ENCODE measurements at regions not wholly inside any gene's neighbourhood (a gene's known extent, or its start where the extent isn't known, plus 50 kb on each side); places are given as distances from the start of the nearest gene placed in this dataset.

GRCh38 chr9:38229504-38230155 lies 160.6 kb upstream of the SHB start (continued):
- TF ChIP-seq, protein P1, sequence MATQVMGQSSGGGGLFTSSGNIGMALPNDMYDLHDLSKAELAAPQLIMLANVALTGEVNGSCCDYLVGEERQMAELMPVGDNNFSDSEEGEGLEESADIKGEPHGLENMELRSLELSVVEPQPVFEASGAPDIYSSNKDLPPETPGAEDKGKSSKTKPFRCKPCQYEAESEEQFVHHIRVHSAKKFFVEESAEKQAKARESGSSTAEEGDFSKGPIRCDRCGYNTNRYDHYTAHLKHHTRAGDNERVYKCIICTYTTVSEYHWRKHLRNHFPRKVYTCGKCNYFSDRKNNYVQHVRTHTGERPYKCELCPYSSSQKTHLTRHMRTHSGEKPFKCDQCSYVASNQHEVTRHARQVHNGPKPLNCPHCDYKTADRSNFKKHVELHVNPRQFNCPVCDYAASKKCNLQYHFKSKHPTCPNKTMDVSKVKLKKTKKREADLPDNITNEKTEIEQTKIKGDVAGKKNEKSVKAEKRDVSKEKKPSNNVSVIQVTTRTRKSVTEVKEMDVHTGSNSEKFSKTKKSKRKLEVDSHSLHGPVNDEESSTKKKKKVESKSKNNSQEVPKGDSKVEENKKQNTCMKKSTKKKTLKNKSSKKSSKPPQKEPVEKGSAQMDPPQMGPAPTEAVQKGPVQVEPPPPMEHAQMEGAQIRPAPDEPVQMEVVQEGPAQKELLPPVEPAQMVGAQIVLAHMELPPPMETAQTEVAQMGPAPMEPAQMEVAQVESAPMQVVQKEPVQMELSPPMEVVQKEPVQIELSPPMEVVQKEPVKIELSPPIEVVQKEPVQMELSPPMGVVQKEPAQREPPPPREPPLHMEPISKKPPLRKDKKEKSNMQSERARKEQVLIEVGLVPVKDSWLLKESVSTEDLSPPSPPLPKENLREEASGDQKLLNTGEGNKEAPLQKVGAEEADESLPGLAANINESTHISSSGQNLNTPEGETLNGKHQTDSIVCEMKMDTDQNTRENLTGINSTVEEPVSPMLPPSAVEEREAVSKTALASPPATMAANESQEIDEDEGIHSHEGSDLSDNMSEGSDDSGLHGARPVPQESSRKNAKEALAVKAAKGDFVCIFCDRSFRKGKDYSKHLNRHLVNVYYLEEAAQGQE (IDR thresholded peaks at IDR 0.05; ENCODE audit: unreplicated experiment) = no peak
- no peak for TF ChIP-seq JUNB (IDR thresholded peaks at IDR 0.05; ENCODE audit: unreplicated experiment)
- TF ChIP-seq NANOG (IDR thresholded peaks at IDR 0.05; ENCODE audit: borderline replicate concordance) = no peak
- TF ChIP-seq ZNF114 (CRISPR knock-in tag; IDR thresholded peaks at IDR 0.05) = no peak

- Histone ChIP-seq H3F3A (replicated peaks; ENCODE audit: low read depth) (no peaks in the 10 kb centered on the region), H2AFZ (no peak overlapping the region), H3K79me2 (replicated peaks; ENCODE audit: insufficient read depth) (no peaks in the 10 kb centered on the region), H3K36me3 (ENCODE audit: insufficient read depth) (no peaks in the 10 kb centered on the region), H3K4me3 (no peak overlapping the region), H3K9me2 (ENCODE audit: insufficient read depth) (no peaks in the 10 kb centered on the region), H4K20me1 (replicated peaks; ENCODE audit: insufficient read depth) (no peaks in the 10 kb centered on the region; the same call in 1 of the 2 replicates), H3K27me3 (ENCODE audit: insufficient read depth) (peaks cover 47% of the 10 kb centered on the region), H3K27ac (ENCODE audit: low read depth) (no peak overlapping the region), H3K4me1 (ENCODE audit: insufficient read depth) (peaks cover 24% of the 10 kb centered on the region), H3K4me2 (no peak overlapping the region)
- no peak overlapping the region for H3K27ac Mint-ChIP-seq
- peaks cover 20% of the 10 kb centered on the region for H3K27me3 Mint-ChIP-seq (ENCODE audit: insufficient read depth, low read depth, poor library complexity)
- DNase-seq (ENCODE audit: low spot score) (peak; percentile 42), ATAC-seq (no peak)
- no peak overlapping the region for H3K4me3 Mint-ChIP-seq
- H3K36me3 Mint-ChIP-seq (ENCODE audit: low read depth) = no peaks in the 10 kb centered on the region
- H3K4me1 Mint-ChIP-seq = peaks cover 32% of the 10 kb centered on the region
- H3K9me3 Mint-ChIP-seq = no peaks in the 10 kb centered on the region
- TF ChIP-seq EZH2 (IDR thresholded peaks at IDR 0.05; ENCODE audit: low read depth, unreplicated experiment) (no peak), CREB1 (CRISPR knock-in tag; IDR thresholded peaks at IDR 0.05; ENCODE audit: low read depth) (no peak), ZNF114 (CRISPR knock-in tag; IDR thresholded peaks at IDR 0.05) (no peak), CTCF (conservative IDR thresholded peaks at IDR 0.05; ENCODE audit: low read depth in 2 of 2) (no peak), JUNB (IDR thresholded peaks at IDR 0.05; ENCODE audit: unreplicated experiment) (no peak), EZH2phosphoT487 (IDR thresholded peaks at IDR 0.05; ENCODE audit: unreplicated experiment) (no peak), NANOG (IDR thresholded peaks at IDR 0.05; ENCODE audit: borderline replicate concordance) (no peak), STAT1 (IDR thresholded peaks at IDR 0.05; ENCODE audit: unreplicated experiment) (no peak), ZNF331 (CRISPR knock-in tag; IDR thresholded peaks at IDR 0.05; ENCODE audit: low read depth) (no peak), POLR2AphosphoS5 (IDR thresholded peaks at IDR 0.05; ENCODE audit: low read depth) (no peak)
- TF ChIP-seq, protein P2, sequence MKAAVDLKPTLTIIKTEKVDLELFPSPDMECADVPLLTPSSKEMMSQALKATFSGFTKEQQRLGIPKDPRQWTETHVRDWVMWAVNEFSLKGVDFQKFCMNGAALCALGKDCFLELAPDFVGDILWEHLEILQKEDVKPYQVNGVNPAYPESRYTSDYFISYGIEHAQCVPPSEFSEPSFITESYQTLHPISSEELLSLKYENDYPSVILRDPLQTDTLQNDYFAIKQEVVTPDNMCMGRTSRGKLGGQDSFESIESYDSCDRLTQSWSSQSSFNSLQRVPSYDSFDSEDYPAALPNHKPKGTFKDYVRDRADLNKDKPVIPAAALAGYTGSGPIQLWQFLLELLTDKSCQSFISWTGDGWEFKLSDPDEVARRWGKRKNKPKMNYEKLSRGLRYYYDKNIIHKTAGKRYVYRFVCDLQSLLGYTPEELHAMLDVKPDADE (IDR thresholded peaks at IDR 0.05) = no peak
- TF ChIP-seq, protein P3, sequence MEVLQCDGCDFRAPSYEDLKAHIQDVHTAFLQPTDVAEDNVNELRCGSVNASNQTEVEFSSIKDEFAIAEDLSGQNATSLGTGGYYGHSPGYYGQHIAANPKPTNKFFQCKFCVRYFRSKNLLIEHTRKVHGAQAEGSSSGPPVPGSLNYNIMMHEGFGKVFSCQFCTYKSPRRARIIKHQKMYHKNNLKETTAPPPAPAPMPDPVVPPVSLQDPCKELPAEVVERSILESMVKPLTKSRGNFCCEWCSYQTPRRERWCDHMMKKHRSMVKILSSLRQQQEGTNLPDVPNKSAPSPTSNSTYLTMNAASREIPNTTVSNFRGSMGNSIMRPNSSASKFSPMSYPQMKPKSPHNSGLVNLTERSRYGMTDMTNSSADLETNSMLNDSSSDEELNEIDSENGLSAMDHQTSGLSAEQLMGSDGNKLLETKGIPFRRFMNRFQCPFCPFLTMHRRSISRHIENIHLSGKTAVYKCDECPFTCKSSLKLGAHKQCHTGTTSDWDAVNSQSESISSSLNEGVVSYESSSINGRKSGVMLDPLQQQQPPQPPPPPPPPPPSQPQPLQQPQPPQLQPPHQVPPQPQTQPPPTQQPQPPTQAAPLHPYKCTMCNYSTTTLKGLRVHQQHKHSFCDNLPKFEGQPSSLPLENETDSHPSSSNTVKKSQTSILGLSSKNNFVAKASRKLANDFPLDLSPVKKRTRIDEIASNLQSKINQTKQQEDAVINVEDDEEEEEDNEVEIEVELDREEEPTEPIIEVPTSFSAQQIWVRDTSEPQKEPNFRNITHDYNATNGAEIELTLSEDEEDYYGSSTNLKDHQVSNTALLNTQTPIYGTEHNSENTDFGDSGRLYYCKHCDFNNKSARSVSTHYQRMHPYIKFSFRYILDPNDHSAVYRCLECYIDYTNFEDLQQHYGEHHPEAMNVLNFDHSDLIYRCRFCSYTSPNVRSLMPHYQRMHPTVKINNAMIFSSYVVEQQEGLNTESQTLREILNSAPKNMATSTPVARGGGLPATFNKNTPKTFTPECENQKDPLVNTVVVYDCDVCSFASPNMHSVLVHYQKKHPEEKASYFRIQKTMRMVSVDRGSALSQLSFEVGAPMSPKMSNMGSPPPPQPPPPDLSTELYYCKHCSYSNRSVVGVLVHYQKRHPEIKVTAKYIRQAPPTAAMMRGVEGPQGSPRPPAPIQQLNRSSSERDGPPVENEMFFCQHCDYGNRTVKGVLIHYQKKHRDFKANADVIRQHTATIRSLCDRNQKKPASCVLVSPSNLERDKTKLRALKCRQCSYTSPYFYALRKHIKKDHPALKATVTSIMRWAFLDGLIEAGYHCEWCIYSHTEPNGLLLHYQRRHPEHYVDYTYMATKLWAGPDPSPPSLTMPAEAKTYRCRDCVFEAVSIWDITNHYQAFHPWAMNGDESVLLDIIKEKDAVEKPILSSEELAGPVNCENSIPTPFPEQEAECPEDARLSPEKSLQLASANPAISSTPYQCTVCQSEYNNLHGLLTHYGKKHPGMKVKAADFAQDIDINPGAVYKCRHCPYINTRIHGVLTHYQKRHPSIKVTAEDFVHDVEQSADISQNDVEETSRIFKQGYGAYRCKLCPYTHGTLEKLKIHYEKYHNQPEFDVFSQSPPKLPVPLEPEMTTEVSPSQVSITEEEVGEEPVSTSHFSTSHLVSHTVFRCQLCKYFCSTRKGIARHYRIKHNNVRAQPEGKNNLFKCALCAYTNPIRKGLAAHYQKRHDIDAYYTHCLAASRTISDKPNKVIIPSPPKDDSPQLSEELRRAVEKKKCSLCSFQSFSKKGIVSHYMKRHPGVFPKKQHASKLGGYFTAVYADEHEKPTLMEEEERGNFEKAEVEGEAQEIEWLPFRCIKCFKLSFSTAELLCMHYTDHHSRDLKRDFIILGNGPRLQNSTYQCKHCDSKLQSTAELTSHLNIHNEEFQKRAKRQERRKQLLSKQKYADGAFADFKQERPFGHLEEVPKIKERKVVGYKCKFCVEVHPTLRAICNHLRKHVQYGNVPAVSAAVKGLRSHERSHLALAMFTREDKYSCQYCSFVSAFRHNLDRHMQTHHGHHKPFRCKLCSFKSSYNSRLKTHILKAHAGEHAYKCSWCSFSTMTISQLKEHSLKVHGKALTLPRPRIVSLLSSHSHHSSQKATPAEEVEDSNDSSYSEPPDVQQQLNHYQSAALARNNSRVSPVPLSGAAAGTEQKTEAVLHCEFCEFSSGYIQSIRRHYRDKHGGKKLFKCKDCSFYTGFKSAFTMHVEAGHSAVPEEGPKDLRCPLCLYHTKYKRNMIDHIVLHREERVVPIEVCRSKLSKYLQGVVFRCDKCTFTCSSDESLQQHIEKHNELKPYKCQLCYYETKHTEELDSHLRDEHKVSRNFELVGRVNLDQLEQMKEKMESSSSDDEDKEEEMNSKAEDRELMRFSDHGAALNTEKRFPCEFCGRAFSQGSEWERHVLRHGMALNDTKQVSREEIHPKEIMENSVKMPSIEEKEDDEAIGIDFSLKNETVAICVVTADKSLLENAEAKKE (CRISPR knock-in tag; IDR thresholded peaks at IDR 0.05) = no peak
Observed at GRCh38 chr9:38229104-38229500, 160.1 kb upstream of the SHB start.

All from GM23338 (cell line).